Inflammatory macrophage (primary cell): ENCODE measurements at regions not wholly inside any gene's neighbourhood (a gene's known extent, or its start where the extent isn't known, plus 50 kb on each side); places are given as distances from the start of the nearest gene placed in this dataset.

Experiments
- DNase-seq, 2 donors: peaks; one replicate each; pipeline ENCODE4 v3.0.0-alpha.2; 2020 to 2022

- DNase-seq: no peak
Measured at GRCh38 chr11:134541951-134542350, 129.9 kb upstream of the B3GAT1 start.

- DNase-seq: no peak
Measured at GRCh38 chr11:134541355-134541754, 129.3 kb upstream of the B3GAT1 start.

GRCh38 chr11:134539285-134539684 lies 127.2 kb upstream of the B3GAT1 start:
- DNase-seq: no peak

GRCh38 chr11:134538742-134539141 lies 126.7 kb upstream of the B3GAT1 start:
- no peak for DNase-seq

- no peak for DNase-seq
Measured at GRCh38 chr11:134537941-134538340, 125.9 kb upstream of the B3GAT1 start.

GRCh38 chr11:134537296-134537695 lies 125.3 kb upstream of the B3GAT1 start:
- DNase-seq: no peak

GRCh38 chr11:134536677-134537076 lies 124.6 kb upstream of the B3GAT1 start:
- no peak for DNase-seq

DNA sequence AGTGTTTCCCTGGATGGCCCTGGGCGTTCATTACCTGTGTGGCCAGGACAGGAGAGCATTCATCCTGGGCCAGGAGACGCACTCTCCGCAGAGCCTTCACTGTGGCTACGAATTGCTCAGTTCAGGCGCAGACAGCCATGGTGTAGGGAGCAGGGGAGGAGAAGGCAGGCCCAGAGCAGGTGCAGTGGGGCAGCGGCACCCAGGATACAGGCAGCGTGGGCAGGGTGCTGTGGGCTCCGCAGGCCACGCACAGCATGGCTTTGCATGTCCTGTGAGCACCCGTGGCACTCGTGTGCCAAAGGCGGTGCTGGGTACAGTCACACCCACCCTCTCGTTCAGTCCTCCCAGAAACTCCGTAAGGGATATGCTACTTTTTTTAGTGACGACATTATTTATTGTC lies 124.2 kb upstream of the B3GAT1 start:
- DNase-seq: no peak

DNA sequence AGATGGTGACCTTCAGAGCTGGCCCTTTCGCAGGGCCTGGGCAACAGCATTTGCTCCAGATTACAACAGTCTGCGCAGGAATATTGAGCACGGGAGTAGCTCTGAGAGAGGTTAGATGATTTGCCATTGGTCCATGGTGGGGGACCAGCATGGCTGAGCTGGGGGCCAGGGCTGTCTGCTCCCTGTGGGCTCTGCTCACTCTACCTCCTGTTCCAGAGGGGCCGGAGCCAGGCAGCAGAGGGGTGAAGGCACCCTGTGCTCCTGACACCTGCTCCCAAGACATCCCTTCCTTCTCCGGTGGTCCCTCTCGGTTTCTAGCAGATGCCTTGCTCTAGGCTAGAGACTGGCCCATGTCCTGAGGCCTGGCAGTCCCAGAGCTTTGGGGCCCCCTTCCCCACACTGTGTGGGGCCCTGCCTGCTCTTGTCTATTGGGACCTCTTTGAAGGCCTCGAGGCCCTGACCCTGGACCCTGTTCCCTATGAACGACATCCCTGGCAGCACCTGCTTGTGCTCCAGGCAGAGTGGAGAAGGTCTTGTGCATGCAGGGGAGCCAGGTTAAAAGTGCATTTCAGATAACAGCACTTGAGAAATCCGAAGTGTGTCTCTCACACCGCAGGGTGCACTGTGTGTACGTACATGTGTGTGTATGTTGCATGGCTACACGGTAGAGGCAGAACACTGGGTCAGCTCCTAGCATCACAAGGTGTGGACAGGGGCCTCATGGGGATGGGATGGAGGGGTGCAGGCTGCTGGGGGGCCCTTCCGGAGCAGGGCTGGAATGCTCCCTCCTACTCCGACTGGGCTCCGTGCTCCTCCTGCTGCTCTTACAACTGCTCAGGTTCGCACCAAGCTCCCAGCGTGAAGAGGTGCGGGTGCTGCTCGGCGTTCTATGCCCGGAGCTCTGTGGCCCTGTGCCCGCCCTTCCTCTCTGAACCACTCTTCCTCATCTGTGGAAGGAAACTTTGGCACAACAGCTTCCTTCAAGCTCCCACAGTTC lies 123.3 kb upstream of the B3GAT1 start:
- DNase-seq: no peak

GRCh38 chr11:134533511-134533910 lies 121.5 kb upstream of the B3GAT1 start:
- no peak for DNase-seq

- no peak for DNase-seq
Measured at GRCh38 chr11:134532921-134533421, 120.9 kb upstream of the B3GAT1 start.

DNA sequence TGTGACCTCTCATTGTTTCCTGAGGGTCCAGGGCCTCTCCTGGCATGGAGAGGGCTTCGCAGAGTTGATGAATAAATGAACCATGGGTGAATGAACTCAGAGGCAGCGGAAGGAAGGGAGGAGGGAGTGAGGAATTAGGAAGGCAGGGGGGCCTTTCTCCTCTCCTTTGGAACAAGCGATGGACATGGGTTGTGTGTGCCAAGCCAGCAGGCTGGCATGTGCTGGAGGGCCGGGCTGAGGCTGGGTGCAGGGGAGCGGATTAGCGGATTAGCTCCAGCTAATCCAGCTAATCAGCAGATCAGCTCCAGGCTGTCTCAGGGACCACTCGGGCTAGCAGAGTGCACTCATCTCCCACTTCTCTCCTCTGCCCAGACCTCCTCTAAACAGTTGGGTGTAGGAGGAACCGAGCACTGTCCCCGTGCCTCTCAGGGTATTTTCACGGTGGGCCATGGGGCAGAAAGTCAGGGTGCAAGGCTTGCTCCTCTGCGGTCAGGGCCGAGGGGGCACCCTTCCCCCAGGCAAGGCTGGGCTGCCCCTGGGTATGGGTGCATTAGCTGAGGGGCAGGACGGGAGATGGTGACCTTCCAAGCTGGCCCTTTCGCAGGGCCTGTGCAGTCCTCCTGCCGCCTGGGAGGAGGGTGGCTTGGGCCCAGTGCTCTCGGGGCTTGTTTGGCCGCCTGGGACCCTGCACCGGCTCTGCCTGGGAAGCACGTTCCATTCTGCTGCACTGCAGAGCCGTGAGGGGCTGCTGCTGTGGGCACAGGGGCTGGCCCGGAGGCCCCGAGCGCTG lies 120.3 kb upstream of the B3GAT1 start:
- DNase-seq: no peak

DNA sequence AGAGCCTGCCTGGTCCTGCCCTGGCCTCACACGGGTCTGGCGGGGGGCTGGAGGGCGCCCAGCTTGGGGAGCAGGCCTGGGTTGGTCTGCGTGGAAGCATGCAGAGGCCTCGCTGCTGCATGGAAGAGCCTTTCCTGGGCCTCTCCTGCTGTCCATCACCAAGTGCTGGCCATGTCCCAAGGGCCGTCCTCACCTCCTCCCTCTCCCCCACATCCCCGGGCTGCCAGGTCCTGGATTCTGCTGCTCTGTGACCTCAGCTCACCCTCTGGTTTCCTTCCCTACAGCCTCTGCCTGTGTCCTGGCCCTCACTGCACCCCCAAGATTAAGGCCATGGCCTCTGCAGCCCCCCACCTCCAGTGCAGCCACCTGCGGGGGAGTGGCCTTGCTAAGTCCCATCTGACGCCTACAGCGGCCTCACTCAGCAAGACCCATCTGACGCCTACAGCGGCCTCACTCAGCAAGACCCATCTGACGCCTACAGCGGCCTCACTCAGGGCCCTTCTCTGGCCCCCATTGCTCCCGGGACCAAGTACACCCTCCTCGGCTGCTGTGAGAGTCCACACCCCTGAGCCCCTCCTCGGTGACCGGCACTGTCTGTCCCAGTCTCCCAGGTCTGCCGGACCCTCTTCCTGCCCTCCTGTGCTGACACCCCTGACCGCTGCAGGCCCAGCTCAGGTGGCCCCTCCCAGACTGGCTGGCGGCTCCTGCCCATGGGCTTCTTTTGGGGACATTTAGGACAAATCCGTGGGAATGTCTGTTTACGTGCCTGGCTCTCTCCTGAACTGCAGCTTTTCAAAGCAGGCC lies 119.5 kb upstream of the B3GAT1 start:
- DNase-seq: no peak

- no peak for DNase-seq
Measured at GRCh38 chr11:134530636-134531326, 118.7 kb upstream of the B3GAT1 start.

DNA sequence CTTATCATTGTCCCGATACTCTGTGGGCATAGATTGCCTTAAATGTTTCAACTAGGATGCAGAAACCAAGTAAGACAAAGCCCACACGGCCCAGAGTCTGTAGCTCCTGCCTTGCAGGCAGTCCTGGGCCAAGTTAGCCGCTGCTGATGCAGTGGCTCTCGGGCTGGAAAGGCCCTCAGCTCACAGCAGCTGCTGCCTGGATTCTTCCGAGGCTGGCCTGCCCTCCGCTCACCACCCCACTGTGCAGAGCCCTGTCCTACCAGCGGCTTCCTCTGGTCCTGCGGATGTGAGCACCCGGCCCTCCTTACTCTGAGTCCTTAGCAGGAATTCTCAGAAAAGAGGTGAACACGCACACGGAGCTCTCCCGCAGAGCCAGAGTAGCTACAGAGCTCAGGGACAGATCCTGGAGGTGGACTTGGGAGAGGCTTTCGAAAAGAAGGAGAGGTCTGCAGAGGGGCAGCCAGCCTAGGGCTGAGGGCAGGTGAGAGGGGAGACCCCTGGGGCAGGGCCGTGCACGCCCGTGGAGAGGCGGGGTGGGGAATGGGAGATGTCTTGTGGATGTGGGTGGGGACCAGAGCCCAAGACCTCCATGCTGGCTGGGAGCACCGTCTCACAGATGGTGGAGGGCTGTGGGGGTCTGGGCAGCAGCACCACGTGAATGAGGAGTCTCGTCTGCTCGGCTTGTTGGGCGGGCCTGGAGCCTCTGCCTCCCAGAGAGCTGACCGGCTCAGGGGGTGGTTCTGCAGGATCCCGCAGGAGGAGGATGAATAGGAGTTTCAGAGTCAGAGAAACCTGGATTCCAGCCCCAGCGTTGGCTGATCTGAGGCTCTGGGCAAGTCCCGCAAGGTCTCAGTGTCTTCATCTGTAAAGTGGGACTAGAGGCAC lies 117.4 kb upstream of the B3GAT1 start:
- no peak for DNase-seq

GRCh38 chr11:134528453-134528852 lies 116.4 kb upstream of the B3GAT1 start:
- no peak for DNase-seq

DNA sequence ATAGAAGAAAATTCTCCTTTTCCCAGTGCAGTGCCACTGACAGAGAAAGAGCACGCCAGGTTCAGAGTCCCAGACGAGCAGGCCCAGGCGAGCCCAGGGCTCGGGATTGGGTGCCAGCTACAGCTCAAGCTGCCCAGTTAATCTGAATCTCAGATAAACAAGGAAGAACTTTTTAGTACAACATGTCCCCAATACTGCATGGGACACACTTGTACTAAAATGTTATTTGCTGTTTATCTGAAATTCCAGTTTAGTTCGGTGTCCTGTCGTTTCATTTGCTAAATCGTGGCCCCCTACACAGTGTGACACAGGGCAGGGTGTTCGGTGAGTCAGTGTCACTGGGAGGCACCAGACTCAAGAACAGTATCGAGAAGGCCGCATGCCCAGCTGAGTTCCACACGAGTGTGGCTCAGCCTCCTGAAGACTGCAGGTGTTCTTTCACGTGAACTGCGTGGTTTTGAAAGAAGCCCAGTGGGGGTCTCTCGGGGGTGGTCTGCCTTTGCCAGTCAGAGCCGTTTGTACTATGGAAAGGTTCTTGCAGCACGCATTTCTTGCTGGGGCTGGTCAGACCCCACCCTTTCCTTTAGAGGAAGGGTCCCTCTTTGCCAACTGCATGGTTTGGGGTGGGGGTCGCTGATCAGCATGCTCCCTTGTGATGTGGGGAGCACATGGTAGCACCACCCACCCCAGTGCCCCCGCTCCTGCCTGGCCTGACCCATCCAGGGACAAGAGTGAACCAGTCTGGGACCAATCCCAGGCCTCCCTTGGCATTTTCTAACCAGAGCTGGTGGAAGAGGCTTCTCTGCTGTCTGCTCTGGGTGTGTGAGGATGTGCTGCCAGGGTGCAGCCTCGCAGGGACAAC lies 115.6 kb upstream of the B3GAT1 start:
- DNase-seq: no peak

GRCh38 chr11:134524896-134525845 lies 113.1 kb upstream of the B3GAT1 start:
- no peak for DNase-seq

GRCh38 chr11:134524201-134524600 lies 112.2 kb upstream of the B3GAT1 start:
- DNase-seq: no peak
